ENCODE measurements at regions not wholly inside any gene's neighbourhood (a gene's known extent, or its start where the extent isn't known, plus 50 kb on each side); places are given as distances from the start of the nearest gene placed in this dataset.

GRCh38 chr2:116859708-116860107 lies 954.8 kb upstream of the DDX18 start:
- no peak for TF ChIP-seq FOXP2 (optimal IDR thresholded peaks at IDR 0.05; ENCODE audit: borderline replicate concordance, extremely low read depth, extremely low read length, insufficient read depth)
- TF ChIP-seq SIN3A (IDR thresholded peaks at IDR 0.05; ENCODE audit: borderline replicate concordance, insufficient read depth, low read length) = no peak
- TF ChIP-seq POLR2AphosphoS5 (IDR thresholded peaks at IDR 0.05; ENCODE audit: low read depth, low read length) = no peak
- TF ChIP-seq, protein P1, sequence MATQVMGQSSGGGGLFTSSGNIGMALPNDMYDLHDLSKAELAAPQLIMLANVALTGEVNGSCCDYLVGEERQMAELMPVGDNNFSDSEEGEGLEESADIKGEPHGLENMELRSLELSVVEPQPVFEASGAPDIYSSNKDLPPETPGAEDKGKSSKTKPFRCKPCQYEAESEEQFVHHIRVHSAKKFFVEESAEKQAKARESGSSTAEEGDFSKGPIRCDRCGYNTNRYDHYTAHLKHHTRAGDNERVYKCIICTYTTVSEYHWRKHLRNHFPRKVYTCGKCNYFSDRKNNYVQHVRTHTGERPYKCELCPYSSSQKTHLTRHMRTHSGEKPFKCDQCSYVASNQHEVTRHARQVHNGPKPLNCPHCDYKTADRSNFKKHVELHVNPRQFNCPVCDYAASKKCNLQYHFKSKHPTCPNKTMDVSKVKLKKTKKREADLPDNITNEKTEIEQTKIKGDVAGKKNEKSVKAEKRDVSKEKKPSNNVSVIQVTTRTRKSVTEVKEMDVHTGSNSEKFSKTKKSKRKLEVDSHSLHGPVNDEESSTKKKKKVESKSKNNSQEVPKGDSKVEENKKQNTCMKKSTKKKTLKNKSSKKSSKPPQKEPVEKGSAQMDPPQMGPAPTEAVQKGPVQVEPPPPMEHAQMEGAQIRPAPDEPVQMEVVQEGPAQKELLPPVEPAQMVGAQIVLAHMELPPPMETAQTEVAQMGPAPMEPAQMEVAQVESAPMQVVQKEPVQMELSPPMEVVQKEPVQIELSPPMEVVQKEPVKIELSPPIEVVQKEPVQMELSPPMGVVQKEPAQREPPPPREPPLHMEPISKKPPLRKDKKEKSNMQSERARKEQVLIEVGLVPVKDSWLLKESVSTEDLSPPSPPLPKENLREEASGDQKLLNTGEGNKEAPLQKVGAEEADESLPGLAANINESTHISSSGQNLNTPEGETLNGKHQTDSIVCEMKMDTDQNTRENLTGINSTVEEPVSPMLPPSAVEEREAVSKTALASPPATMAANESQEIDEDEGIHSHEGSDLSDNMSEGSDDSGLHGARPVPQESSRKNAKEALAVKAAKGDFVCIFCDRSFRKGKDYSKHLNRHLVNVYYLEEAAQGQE (IDR thresholded peaks at IDR 0.05; ENCODE audit: insufficient read depth in 1 of 2, low read depth in 2 of 2, low read length in 2 of 2) = no peak
- TF ChIP-seq TAF1 (IDR thresholded peaks at IDR 0.05; ENCODE audit: borderline replicate concordance, insufficient read depth, low read length) = no peak

Measured in PFSK-1 (cell line).